Vagina (tissue), 2 donors: ENCODE measurements at regions not wholly inside any gene's neighbourhood (a gene's known extent, or its start where the extent isn't known, plus 50 kb on each side); places are given as distances from the start of the nearest gene placed in this dataset.

Source experiments
- POLR2A ChIP-seq, 2 donors: fragments of 450-650 bp; IDR thresholded peaks; one replicate each; pipeline ENCODE4 v1.6.1; 2017; ENCODE audit warnings: antibody characterized with exemption in 2 of 2, mild to moderate bottlenecking in 2 of 2, moderate library complexity in 2 of 2
- POLR2AphosphoS5 ChIP-seq, 2 donors: sonication (generic); formaldehyde crosslinking; IDR thresholded peaks; one replicate each; pipeline ENCODE4 v1.9.0; 2017; ENCODE audit warnings: antibody characterized with exemption in 2 of 2, mild to moderate bottlenecking in 2 of 2, low read depth in 1 of 2; ENCODE audit not compliant: insufficient read depth in 1 of 2
- TF ChIP-seq, protein P1 (sequence below), 3 experiments: fragments of 450-650 bp in 2 of 3; fragments of 200-600 bp in 1 of 3; sonication (generic) in 1 of 3; IDR thresholded peaks; one replicate each; pipeline ENCODE4 v1.5.1; 2017 to 2019; ENCODE audit warnings: antibody characterized with exemption in 3 of 3, mild to moderate bottlenecking in 2 of 3, moderate library complexity in 2 of 3

DNA sequence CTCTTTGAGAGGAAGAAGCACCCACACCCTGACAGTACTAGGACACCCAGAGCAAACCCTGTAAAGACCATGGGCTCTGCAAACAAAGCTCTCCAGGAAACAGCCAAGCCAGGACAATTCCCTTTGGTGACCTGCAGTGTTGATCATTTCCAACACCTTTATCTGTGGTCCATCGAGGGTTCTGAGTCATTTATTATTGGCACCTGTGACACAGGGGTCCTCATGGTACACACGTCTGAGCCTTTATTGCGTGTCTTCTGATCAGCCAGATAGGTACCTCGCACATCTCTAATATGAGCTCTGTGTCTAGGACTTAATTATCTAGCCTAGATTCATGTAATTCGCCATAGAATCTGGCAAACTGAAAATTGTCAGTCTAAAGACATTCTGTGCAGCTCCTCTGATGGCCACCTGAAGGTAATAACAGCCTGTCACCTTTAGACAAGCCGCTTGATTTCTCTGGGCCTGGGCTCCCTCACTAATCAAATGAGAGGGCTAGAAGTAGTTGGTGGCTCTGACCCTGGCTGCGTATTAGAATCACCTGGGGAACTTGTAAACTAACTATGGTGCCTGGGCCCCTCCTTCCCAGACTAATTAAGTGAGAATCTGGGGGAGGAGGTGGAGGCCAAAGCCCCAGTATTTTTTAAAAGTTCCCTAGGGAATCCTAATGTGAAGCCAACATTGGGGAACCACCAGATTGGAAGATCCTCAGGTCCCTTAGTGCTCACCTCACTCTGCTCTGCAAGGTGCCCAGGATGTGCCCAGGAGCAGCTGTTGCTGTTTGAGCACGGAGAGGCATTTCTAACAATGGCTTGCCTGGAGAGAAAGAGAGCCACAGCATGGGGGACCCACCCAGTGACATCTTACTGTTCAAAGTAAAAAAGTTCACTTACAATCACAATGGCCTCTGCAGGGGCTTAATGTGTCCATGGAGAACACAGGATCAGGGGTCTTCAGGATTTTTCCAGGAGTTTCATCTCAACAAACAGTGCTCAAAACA, 122.0 kb upstream of the ARID1B start:
- TF ChIP-seq, protein P1, sequence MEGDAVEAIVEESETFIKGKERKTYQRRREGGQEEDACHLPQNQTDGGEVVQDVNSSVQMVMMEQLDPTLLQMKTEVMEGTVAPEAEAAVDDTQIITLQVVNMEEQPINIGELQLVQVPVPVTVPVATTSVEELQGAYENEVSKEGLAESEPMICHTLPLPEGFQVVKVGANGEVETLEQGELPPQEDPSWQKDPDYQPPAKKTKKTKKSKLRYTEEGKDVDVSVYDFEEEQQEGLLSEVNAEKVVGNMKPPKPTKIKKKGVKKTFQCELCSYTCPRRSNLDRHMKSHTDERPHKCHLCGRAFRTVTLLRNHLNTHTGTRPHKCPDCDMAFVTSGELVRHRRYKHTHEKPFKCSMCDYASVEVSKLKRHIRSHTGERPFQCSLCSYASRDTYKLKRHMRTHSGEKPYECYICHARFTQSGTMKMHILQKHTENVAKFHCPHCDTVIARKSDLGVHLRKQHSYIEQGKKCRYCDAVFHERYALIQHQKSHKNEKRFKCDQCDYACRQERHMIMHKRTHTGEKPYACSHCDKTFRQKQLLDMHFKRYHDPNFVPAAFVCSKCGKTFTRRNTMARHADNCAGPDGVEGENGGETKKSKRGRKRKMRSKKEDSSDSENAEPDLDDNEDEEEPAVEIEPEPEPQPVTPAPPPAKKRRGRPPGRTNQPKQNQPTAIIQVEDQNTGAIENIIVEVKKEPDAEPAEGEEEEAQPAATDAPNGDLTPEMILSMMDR (IDR thresholded peaks at IDR 0.05), result no peak
- TF ChIP-seq POLR2AphosphoS5 (IDR thresholded peaks at IDR 0.05; ENCODE audit: insufficient read depth in 1 of 2, low read depth in 1 of 2) (no peak), POLR2A (IDR thresholded peaks at IDR 0.05) (no peak)
